HG02623 (cell line): ENCODE measurements at regions not wholly inside any gene's neighbourhood (a gene's known extent, or its start where the extent isn't known, plus 50 kb on each side); places are given as distances from the start of the nearest gene placed in this dataset.

Experiments
- ATAC-seq: cut with Tn5 transposase; IDR thresholded peaks from one replicate; pipeline ENCODE4 v1.9.1; 2021; ENCODE audit warnings: moderate library complexity; ENCODE audit not compliant: unreplicated experiment

DNA sequence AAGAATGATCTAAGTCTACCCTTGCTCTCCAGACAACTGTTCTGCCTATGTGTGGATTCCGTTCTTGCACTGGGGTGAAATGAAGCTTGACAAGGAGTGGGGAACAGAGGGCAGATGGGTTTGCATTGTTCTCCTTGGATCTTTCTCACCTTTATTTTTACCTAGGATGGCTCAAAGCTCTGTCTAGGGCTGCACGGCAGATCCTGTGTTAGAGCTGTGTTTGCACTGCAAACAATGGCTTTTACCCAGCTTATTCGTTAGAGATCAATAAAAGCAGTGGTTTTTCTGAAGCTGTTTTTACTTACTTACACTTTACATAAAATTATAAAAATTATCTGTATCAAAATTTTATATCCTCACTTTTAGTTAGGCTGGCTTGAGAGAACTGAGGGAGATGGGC, 105.1 kb downstream of the LRIG3 start:
- ATAC-seq: no peak

DNA sequence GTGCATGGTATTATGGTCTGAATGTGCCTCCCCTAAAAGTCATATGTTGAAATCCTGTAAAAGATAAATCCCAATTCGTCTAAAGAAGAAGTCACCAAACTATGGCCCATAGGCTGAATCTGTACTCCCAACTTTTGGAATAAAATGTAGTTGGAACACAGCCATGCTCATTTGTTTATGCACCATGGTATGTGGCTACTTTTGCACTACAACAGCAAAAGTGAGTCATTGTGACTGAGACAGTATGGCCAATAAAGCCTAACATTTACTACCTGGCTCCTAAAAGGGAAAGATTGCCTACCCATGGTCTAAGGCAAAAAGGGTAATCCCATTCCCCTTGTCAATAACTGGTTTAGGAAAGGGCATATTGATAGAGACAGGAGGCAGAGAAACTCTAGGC, 101.8 kb downstream of the LRIG3 start:
- ATAC-seq: no peak

DNA sequence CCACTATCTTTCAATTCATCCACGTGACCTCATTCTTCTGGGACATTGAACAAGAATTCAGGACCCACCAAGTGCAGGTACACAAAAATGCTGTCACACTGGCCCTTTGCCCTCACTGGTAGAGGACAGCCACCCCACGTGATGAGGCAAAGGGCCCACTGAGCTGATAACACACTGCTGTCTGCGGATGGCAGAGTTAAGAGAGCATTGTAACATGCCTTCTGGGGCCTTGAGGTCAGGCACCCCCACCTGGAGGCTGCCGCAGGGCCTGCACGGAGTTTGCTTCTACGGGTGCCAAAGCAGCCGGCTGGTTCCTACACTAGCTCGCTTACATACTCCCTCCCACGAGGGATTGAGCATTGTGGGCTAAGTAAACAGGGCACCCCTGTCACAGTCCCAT, 101.0 kb downstream of the LRIG3 start:
- ATAC-seq: no peak

DNA sequence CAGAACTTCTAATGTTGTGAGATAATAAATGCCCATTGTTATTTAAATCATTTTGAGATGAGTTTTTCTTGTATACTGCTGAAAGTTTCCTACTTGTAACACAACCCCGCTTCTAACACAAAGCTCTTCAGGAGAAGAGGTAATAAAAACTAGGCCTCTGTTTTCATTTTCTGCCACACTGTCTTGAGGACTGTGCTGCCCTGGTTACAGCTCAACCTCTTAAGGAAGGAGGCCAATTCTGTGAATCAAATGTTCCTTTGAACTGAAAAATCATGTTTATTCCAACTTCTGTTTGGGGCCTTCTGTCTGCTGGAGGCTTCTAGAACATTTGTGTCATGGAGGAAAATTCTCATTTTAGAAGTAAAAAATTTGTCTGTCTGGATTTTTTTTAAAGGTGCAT, 100.3 kb downstream of the LRIG3 start:
- ATAC-seq: no peak
